EH (cell line): ENCODE measurements at regions not wholly inside any gene's neighbourhood (a gene's known extent, or its start where the extent isn't known, plus 50 kb on each side); places are given as distances from the start of the nearest gene placed in this dataset.

Experiments used
- DNase-seq: peaks from one replicate; pipeline ENCODE4 v3.0.0-alpha.2; 2015; ENCODE audit warnings: low read depth

- peak; percentile 41 for DNase-seq
These were observed 90.7 kb upstream of the BEND6 start for GRCh38 chr6:56864171-56864616.

- peak; percentile 84 for DNase-seq
These were observed 91.5 kb upstream of the BEND6 start for GRCh38 chr6:56863366-56863765.

GRCh38 chr6:56862415-56863175, 92.3 kb upstream of the BEND6 start:
- peak; percentile 54 for DNase-seq

GRCh38 chr6:56860475-56860874, 94.4 kb upstream of the BEND6 start:
- peak; percentile 59 for DNase-seq

- DNase-seq: no peak
These were observed 98.8 kb upstream of the BEND6 start for GRCh38 chr6:56856036-56856580.

- DNase-seq: no peak
These were observed 100.8 kb upstream of the BEND6 start for GRCh38 chr6:56854086-56854485.

- no peak for DNase-seq
These were observed 101.4 kb upstream of the BEND6 start for GRCh38 chr6:56853541-56853940.

- DNase-seq: peak; percentile 45
These were observed 102.5 kb upstream of the BEND6 start for GRCh38 chr6:56852260-56853010.

GRCh38 chr6:56851541-56852259, 103.2 kb upstream of the BEND6 start:
- peak; percentile 92 for DNase-seq

- DNase-seq: peak; percentile 67
These were observed 103.8 kb upstream of the BEND6 start for GRCh38 chr6:56851074-56851473.

GRCh38 chr6:56850626-56851025, 104.3 kb upstream of the BEND6 start:
- no peak for DNase-seq

GRCh38 chr6:56849896-56850295, 105.0 kb upstream of the BEND6 start:
- peak; percentile 87 for DNase-seq

GRCh38 chr6:56848105-56848504, 106.8 kb upstream of the BEND6 start:
- no peak for DNase-seq

GRCh38 chr6:56845032-56845431, 109.9 kb upstream of the BEND6 start:
- DNase-seq: no peak

- DNase-seq: peak; percentile 82
These were observed 111.2 kb upstream of the BEND6 start for GRCh38 chr6:56843476-56844349.

- peak; percentile 64 for DNase-seq
These were observed 112.0 kb upstream of the BEND6 start for GRCh38 chr6:56842686-56843475.

- no peak for DNase-seq
These were observed 113.2 kb upstream of the BEND6 start for GRCh38 chr6:56841751-56842150.

GRCh38 chr6:56841381-56841749, 113.5 kb upstream of the BEND6 start:
- DNase-seq: no peak

- DNase-seq: peak; percentile 84
These were observed 114.2 kb upstream of the BEND6 start for GRCh38 chr6:56840467-56841380.
